T-helper 1 cell treated with Interleukin-12 subunit alpha and Interleukin-12 subunit beta and Interleukin-4 antibody, amounts not matched to agents 30 ng/mL and 1 ng/mL, for 36 hours (primary cell): ENCODE measurements at regions not wholly inside any gene's neighbourhood (a gene's known extent, or its start where the extent isn't known, plus 50 kb on each side); places are given as distances from the start of the nearest gene placed in this dataset.
"Not testable (repeated sequence)": the region's sequence is repeated elsewhere in the genome, so short reads cannot be mapped to it uniquely, and the experiment has no call there.

Experiments used
- intact Hi-C: fragments of 100-400 bp; cut with micrococcal nuclease; formaldehyde crosslinking; loops from one replicate; pipeline ENCODE4 v1.15.1; 2024

GRCh38 chr5:38607396-38607795, 51.0 kb upstream of the LIFR start:
- intact Hi-C loops, result no loop called here

GRCh38 chr5:38607930-38608564, 51.6 kb upstream of the LIFR start:
- intact Hi-C loops, result no loop called here

- intact Hi-C loops, result no loop called here
These were observed 52.4 kb upstream of the LIFR start for GRCh38 chr5:38608874-38609273.

- intact Hi-C loops, result no loop called here
These were observed 56.4 kb upstream of the LIFR start for GRCh38 chr5:38612851-38613250.

DNA sequence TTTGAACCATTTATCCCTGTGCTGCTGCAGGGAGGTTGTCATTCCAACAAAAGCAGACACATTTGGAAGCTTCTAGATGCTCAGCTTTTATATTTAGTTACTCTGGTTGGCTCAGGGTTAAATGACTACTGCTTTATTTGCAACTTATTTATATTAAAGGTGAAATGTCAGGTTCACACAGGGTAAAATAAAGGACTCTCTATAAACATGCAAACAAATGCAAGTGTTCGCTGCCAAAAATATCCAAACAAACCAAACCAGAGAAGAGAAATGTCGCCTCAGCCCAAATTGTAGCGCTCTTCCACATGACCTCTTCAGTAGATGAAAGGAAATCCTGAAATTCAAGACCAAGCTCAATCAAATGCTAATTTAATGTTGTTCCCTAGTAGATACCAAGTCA, 57.0 kb upstream of the LIFR start:
- intact Hi-C loops, result no loop called here

DNA sequence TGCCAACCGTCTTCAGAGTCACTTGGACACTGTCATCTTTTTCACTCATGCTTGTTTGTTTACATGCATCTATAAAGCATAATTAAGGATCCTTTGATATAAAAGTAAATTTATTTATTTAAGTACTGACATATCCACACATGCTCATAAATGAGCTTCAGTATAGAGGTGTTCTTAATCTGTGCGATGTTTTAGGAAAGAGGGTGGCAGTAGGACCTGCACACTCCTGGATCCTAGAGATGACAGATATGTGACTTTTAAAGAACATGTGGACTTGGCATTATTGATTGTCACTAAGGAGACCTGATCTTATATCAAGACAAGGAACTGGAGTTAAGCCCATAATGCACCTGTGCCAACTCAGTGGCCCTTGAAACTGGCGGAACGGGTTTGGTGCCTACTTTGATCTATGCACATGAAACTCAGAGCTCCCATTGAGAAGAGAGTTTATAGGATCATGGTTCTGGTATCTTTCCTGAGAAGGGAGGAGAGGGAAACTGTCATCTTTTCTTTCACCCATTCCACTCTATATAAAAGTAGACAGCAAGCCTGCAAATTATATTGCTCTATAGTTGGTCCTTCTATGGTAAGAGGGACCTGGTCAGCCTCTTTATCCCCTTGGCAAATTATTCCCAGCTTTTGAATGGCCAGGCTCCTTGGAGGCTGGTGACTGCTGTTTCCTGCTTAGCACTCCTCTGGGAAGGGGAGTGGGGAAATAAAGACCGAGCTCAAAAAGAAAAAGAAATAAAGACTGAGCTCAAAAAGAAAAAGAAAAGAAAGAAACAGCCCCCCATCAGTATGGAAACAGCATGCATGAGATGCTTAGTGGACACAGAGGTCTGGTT, 57.8 kb upstream of the LIFR start:
- intact Hi-C loops, result no loop called here

DNA sequence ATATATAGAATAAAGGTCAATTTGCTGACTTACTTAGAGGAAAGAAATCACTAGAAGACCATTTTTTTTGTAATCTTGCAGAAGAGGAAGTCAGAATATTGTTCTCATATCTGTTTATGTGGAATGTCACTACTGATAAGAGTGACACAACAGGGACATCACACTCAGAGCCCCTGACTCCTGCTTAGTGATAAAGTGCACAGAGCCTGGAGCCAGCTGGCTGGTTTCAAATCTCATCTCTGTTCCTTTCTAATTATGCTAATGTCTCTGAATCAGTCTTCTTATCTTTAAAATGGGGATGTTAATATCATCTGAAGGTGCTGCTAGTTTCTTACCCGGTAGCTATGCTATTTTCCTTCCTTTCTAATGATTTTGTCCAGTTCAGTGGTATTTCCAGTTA, 58.6 kb upstream of the LIFR start:
- intact Hi-C loops, result no loop called here

GRCh38 chr5:38615981-38616451, 59.6 kb upstream of the LIFR start:
- intact Hi-C loops, result no loop called here

DNA sequence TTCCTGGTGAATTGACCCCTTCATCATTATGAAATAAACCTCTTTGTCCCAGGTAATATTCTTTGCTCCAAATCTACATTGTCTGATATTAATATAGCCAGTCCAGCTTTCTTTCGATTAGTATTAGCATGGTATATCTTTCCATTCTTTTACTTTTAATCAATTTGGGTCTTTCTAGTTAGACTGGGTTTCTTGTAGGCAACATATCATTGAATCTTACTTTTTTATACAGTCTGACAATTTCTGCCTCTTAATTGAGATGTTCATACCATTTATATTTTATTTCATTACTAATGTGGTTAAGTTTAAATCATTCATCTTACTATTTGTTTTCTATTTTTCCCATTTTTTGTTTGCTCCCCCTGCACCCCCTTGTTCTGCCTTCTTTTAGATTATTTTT, 61.7 kb upstream of the LIFR start:
- intact Hi-C loops, result no loop called here

DNA sequence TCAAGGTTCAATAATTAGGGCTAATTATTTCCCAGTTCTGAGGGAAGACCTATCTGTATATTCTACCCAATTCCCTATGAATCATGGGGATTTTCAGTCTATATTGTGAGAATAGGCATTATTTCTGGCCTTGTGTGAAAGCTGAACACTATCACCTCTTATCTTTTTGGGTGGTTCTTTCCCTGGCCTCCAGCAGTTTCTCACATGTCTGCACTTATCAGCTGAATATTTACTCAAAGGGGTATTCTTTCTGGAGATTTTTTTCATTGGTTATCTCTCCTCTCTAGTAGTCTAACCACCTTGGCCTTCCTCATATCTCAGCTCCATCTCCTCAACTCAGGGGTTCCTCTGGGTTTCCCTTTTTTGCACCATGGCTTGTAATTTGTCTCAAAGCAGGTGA, 64.9 kb upstream of the LIFR start:
- intact Hi-C loops, result no loop called here

DNA sequence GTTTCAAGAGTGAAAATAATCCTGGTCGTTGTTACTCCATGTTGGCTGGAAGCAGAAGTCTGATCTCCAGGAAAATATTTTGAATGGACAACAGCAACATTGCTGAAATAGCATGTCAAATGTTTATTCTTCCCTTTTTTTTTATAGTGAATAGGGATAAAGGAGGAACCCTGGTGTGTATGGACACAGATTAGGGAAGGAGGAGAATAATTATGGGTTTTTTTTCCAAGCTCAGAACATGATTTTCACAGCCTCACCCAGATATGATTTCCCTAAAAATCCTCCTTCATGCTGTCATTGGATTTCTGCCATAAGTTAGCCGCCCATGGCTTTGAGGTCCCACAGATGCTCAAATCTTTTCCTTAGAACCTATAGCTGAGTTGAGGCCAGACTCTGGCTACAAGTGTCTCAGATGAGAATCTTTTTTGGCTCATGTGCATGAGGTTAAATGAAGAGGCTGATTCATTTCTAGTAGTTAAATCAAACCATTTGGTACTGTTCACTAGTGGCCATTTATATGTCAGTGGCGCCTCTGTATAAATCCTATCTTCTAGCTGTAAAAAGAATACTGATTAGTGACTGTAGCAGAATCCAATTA, 65.5 kb upstream of the LIFR start:
- intact Hi-C loops, result no loop called here

GRCh38 chr5:38622723-38623129, 66.3 kb upstream of the LIFR start:
- intact Hi-C loops, result no loop called here

GRCh38 chr5:38624541-38624940, 68.1 kb upstream of the LIFR start:
- intact Hi-C loops, result not testable (repeated sequence)

GRCh38 chr5:38631376-38631775, 74.9 kb upstream of the LIFR start:
- intact Hi-C loops, result not testable (repeated sequence)

GRCh38 chr5:38634568-38635369, 78.3 kb upstream of the LIFR start:
- intact Hi-C loops, result no loop called here

DNA sequence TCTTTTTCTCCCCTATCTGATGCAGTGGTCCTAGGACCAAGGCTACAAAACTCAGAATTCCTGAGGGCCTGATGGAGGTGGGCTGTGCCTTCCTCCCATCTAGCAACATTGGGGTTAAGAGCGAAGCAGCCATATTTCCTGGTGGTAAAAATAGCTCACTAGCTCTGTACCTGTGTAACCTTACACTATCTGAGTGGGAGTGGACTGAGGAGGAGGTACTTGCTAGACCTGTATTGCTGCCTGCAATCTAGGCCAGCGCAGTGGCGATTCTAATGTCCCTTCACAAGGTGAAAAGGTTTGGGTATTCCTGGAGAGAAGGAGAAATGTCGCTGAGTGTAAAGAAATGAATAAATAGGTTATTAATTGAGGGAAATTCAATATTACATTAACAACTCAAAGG, 80.2 kb upstream of the LIFR start:
- intact Hi-C loops, result no loop called here

- intact Hi-C loops, result no loop called here
These were observed 82.2 kb upstream of the LIFR start for GRCh38 chr5:38638656-38639055.

- intact Hi-C loops, result no loop called here
These were observed 83.2 kb upstream of the LIFR start for GRCh38 chr5:38639377-38640358.

DNA sequence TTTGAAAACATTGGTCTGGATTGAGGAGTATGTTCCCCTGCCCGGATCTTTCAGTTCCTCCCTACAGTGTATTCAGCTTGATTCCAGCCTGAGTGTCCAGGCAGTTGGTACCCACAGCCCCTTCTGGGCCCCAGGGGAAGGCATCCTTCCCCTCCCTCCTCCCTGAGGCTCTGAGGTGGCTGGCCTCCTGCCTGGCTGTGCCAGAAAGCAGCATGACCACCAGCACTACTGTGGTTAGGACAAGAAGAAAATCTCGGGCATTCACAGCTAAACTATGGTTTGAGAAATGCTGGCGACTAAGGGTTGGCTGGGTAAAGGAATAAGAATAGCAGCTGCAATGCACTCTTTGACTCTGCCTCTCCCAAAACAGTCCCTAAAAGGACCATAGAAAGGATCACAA, 84.6 kb upstream of the LIFR start:
- intact Hi-C loops, result no loop called here

- intact Hi-C loops, result no loop called here
These were observed 85.9 kb upstream of the LIFR start for GRCh38 chr5:38642189-38642911.
